Large intestine (tissue), 3 donors: ENCODE measurements at regions not wholly inside any gene's neighbourhood (a gene's known extent, or its start where the extent isn't known, plus 50 kb on each side); places are given as distances from the start of the nearest gene placed in this dataset.
A peak's percentile ranks its signal among the peaks of the same experiment; 100 is the strongest.

Experiments used
- DNase-seq, 2 donors: peaks; one replicate each; pipeline versions ENCODE4 v3.0.0 to v3.0.0-alpha.2; 2013
- H3K27ac ChIP-seq: one replicate; pipeline ENCODE4 v1.5.1; 2013; ENCODE audit warnings: low read length
- H3K27me3 ChIP-seq: 2 replicates; pipeline ENCODE4 v1.6.1; 2013; ENCODE audit warnings: low read length; ENCODE audit not compliant: control insufficient read depth, insufficient read depth
- H3K36me3 ChIP-seq: 2 replicates; pipeline ENCODE4 v1.6.1; 2013; ENCODE audit warnings: low read length; ENCODE audit not compliant: control insufficient read depth, insufficient read depth
- H3K4me1 ChIP-seq: one replicate; pipeline ENCODE4 v1.6.1; 2013; ENCODE audit warnings: low read length; ENCODE audit not compliant: control insufficient read depth, insufficient read depth
- H3K4me3 ChIP-seq: one replicate; pipeline ENCODE4 v1.5.1; 2013; ENCODE audit warnings: low read length
- H3K9me3 ChIP-seq: one replicate; pipeline ENCODE4 v1.6.1; 2013; ENCODE audit warnings: mild to moderate bottlenecking, low read depth, low read length, moderate library complexity; ENCODE audit not compliant: control insufficient read depth
- WGBS: methylation state at CpG from one replicate; pipeline ENCODE4 v1.1.5; 2013; ENCODE audit warnings: low lambda C conversion rate; ENCODE audit not compliant: insufficient coverage; 5-methylcytosine and 5-hydroxymethylcytosine counted together

DNA sequence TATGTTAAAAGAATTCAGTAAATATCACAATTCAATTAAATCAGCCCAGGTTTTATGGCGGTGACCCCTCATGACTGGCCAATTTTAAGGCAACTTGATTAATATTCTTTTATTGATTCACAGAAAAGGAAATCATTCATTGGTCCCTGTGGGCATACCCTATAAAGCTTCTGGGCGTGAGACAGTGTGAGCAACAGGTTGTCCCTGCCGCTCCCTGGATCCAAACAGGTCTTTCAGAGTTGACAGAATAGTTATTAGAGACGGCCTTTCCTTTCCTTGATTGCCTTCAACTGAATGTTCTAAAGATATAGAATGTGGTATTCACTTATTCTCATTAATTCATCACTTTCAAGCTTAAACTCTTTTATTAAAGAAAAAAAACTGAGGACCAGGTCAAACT is 433.9 kb downstream of the KCNJ2 start:
- H3K4me3 ChIP-seq = no peak overlapping the region
- no peak for DNase-seq
- H3K4me1 ChIP-seq = no peaks in the 10 kb centered on the region
- no peak overlapping the region for H3K27ac ChIP-seq
- H3K36me3 ChIP-seq = no peaks in the 10 kb centered on the region
- H3K27me3 ChIP-seq = no peaks in the 10 kb centered on the region
- no peaks in the 10 kb centered on the region for H3K9me3 ChIP-seq
- 100% methylated on average over 1 of the region's 4 CpGs for WGBS

DNA sequence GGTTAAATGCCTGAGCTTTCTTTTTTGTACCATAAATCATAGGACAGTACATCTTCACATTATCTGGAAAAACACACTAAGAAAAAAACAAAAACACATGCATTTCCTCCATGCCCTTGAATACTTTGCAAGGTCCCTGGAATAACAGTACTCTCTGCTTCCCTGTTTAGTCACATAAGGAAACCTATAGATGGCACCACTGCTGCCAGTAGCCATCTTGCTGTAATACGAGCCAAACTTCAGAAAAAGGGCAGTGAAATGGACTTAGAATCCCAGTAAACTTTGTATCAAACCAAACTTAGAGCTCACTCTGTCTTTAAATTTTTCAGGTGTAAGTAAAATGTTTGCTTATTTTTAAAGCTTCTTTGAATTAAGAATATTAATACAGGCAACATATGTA is 435.5 kb downstream of the KCNJ2 start:
- no peaks in the 10 kb centered on the region for H3K27me3 ChIP-seq
- H3K4me1 ChIP-seq = no peaks in the 10 kb centered on the region
- no peaks in the 10 kb centered on the region for H3K36me3 ChIP-seq
- DNase-seq = no peak
- no peak overlapping the region for H3K27ac ChIP-seq
- H3K9me3 ChIP-seq = no peaks in the 10 kb centered on the region
- 86% methylated on average over 1 of the region's 1 CpG for WGBS
- H3K4me3 ChIP-seq = no peak overlapping the region

DNA sequence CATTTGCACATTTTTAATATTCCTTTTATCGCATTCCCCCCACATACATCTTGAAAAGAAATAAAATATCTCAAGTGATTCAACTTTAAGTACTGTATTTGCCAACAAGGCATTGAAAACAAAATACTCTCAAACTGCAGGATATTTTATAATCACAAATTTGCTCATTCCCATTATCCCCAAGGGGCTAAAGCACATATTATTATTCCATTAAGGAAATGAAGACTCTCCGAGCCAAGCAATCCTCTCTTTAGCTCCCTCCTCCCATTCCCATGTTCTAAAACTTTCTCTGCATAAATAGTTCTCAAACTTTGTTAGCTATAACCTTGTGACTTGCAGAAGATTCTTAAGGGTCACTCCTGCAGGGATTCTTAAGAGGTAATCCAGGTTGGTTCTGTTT is 436.8 kb downstream of the KCNJ2 start:
- Histone ChIP-seq H3K4me3 (no peak overlapping the region), H3K27me3 (no peaks in the 10 kb centered on the region), H3K36me3 (no peaks in the 10 kb centered on the region), H3K27ac (no peak overlapping the region), H3K9me3 (no peaks in the 10 kb centered on the region), H3K4me1 (no peaks in the 10 kb centered on the region)
- DNase-seq = no peak
- 100% methylated on average over 1 of the region's 2 CpGs for WGBS

DNA sequence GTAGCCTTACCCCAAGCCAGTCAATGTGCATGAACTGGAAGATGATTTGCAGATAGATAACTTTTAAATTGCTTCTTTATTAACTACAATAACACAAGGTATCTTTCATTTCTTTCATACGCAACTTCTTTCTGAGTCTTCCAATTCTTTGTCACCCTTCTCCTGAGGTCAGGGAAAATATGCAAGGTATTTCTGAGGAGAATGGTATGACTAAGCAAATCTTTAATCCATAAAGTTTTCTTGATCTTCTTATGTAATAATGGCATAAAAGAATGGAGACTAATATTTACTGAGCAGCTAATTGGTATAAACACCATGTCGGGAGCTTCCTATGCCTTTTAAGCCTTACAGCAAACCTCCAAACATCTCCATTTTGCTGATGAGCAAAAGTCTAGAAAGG is 438.9 kb downstream of the KCNJ2 start:
- H3K27ac ChIP-seq = no peak overlapping the region
- no peaks in the 10 kb centered on the region for H3K27me3 ChIP-seq
- no peaks in the 10 kb centered on the region for H3K9me3 ChIP-seq
- no peaks in the 10 kb centered on the region for H3K36me3 ChIP-seq
- WGBS = 100% methylated on average over 1 of the region's 2 CpGs
- no peaks in the 10 kb centered on the region for H3K4me1 ChIP-seq
- no peak overlapping the region for H3K4me3 ChIP-seq
- no peak for DNase-seq

DNA sequence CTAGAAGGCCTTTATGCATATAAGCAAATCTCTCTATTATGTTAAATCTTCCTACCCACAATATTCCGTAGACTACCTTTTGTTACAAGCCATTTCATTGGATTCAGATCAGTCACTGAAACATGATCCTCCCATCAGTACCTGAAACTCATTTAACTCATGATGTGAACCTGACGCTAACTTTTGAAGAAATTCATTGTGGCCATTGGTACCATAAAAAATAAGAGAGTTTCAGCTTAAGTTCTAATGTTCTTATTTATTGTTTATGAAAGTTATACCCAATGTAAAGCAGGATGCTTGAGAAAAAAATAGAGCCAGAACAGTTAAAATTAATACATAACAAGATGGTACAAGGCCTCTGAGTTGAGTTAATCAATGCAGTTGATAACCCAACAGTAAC is 439.6 kb downstream of the KCNJ2 start:
- no peak for DNase-seq
- no CpG with 5 or more reads among the region's 2 CpGs for WGBS
- no peaks in the 10 kb centered on the region for H3K27me3 ChIP-seq
- no peaks in the 10 kb centered on the region for H3K36me3 ChIP-seq
- H3K4me3 ChIP-seq = no peak overlapping the region
- H3K27ac ChIP-seq = no peak overlapping the region
- no peaks in the 10 kb centered on the region for H3K9me3 ChIP-seq
- H3K4me1 ChIP-seq = no peaks in the 10 kb centered on the region

DNA sequence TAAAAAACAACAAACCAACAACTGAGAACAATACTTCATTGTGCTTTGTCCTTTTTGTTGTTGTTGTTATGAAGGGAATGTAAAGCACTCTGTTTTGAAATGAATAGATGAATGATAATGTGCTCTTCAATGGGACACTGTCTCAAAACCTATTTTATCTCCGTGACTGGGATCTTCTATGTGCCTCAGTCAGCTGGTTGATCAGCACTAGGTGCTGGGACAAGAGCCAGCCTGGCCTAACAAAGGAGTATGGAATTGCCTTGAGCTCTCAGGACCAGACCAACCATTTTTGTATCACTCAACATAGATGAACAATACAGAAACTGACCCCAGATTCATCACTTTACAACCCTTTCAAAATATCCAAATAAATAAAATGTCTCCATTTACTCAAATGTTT is 440.2 kb downstream of the KCNJ2 start:
- H3K36me3 ChIP-seq = no peaks in the 10 kb centered on the region
- no peaks in the 10 kb centered on the region for H3K9me3 ChIP-seq
- DNase-seq = no peak
- no peak overlapping the region for H3K27ac ChIP-seq
- H3K27me3 ChIP-seq = no peaks in the 10 kb centered on the region
- WGBS = 80% methylated on average over 1 of the region's 1 CpG
- H3K4me1 ChIP-seq = no peaks in the 10 kb centered on the region
- H3K4me3 ChIP-seq = no peak overlapping the region

DNA sequence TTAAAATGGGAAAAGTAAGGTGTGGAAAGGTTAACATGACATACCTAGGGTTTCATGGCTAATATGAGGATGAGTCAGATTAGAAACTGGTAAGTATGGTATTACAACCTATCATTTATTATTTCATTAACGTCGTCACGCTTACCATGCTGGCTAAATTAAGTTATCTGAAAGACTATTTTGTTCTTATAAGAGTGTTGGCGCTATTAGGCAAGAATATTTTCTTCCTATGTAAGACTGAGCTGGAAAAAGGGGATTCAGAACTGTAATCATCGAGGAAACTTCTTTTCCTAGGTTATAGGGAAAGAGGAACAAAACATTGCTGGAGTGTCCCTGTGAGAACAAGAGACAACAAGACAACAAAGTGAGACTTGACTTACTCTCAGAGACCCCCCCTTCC is 440.8 kb downstream of the KCNJ2 start:
- no peak overlapping the region for H3K4me3 ChIP-seq
- no peaks in the 10 kb centered on the region for H3K9me3 ChIP-seq
- DNase-seq = no peak
- 92% methylated on average over 2 of the region's 5 CpGs for WGBS
- H3K36me3 ChIP-seq = no peaks in the 10 kb centered on the region
- no peaks in the 10 kb centered on the region for H3K4me1 ChIP-seq
- no peaks in the 10 kb centered on the region for H3K27me3 ChIP-seq
- no peak overlapping the region for H3K27ac ChIP-seq

DNA sequence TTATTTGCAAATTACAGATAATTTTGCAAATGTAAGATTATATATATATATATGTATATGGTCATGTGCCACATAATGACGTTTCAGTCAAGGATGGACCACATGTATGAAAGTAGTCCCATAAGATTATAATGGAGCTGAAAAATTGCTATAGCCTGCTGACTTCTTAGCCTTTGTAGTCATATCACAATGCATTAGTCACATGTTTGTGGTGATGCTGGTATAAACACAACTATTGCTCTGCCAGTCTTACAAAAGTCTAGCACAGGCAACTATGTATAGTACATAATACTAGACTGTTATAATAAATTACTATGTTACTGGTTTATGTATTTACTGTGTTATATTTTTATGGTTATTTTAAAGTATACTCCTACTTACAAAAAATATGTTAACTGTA is 444.3 kb downstream of the KCNJ2 start:
- Histone ChIP-seq H3K27ac (no peak overlapping the region), H3K9me3 (no peaks in the 10 kb centered on the region), H3K4me1 (no peaks in the 10 kb centered on the region), H3K27me3 (no peaks in the 10 kb centered on the region), H3K4me3 (no peak overlapping the region), H3K36me3 (no peaks in the 10 kb centered on the region)
- WGBS = no CpG with 5 or more reads among the region's 1 CpG
- DNase-seq = no peak

DNA sequence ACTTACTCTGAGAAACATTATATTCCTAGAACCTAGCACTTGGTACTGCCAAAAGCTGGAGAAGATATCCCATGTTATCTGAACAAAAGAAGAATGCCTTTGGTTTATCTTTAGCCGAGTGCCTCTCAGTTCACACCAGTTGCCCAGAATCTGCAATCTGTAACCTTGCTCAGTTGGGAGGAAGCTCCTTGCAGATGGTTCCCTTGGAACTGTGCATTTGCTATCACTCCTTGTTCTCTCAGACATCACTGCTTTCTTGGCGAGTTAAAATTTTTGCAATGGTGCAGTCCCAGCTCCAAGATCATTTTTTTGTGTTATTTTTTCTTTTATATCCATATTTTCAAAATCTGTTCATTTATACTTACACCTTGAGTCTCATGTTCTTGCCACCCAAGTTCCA is 446.5 kb downstream of the KCNJ2 start:
- H3K36me3 ChIP-seq = no peaks in the 10 kb centered on the region
- H3K27me3 ChIP-seq = no peaks in the 10 kb centered on the region
- no peaks in the 10 kb centered on the region for H3K4me1 ChIP-seq
- WGBS = 60% methylated on average over 2 of the region's 2 CpGs
- H3K4me3 ChIP-seq = no peak overlapping the region
- no peak for DNase-seq
- no peak overlapping the region for H3K27ac ChIP-seq
- no peaks in the 10 kb centered on the region for H3K9me3 ChIP-seq

DNA sequence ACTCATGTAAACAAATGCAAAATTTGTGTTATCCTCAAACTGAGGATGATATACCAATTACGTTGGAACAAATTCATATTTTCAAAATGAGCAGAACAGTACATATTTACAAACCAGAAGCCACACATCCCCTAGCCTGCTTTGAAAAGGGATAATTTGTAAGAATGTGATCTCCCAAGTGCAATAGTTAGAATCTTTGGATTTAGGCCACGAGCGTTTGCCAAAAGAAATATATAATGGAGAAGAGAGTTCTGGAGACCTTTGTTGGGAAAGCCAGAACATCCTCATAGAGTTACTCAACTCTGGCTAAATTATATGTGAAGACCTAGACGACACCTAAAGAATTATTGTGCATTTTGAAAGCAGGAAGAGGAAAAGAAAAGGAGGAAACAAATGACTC is 449.3 kb downstream of the KCNJ2 start:
- DNase-seq = no peak
- 91% methylated on average over 4 of the region's 4 CpGs for WGBS
- Histone ChIP-seq H3K9me3 (no peaks in the 10 kb centered on the region), H3K27me3 (peaks cover 2% of the 10 kb centered on the region), H3K36me3 (no peaks in the 10 kb centered on the region), H3K4me3 (no peak overlapping the region), H3K27ac (no peak overlapping the region), H3K4me1 (no peaks in the 10 kb centered on the region)

DNA sequence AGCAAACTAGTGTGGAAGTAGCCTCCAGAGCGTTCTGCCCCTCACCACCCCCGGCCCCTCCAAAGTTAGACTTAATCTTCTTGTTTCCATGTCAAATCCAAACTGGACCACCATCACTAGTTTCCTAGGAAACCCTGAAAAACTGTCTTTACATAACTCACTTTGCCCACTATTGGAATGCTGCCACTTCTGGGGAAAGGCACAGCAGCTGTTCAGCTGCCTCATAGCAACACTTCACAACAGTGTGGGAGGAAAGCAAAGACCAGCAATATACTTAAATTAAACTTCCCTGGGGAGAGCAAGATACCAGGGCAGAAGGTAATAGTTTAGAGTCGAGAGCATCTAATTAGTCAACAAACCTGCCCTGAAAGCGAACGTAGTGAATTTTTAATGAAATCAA is 452.2 kb downstream of the KCNJ2 start:
- Histone ChIP-seq H3K4me3 (no peak overlapping the region), H3K9me3 (no peaks in the 10 kb centered on the region), H3K4me1 (no peaks in the 10 kb centered on the region), H3K36me3 (no peaks in the 10 kb centered on the region), H3K27me3 (peaks cover 2% of the 10 kb centered on the region), H3K27ac (no peak overlapping the region)
- WGBS = 65% methylated on average over 3 of the region's 5 CpGs
- peak; percentile 4 to 5 for DNase-seq
